Esophagus squamous epithelium (tissue), 5 donors: ENCODE measurements at regions not wholly inside any gene's neighbourhood (a gene's known extent, or its start where the extent isn't known, plus 50 kb on each side); places are given as distances from the start of the nearest gene placed in this dataset.

Experiments
- DNase-seq: peaks from one replicate; lab custom pipeline; 2025; lab: John Stamatoyannopoulos, UW
- H3K27ac ChIP-seq, 4 donors: fragments of 200-600 bp; sonication (generic); one replicate each; pipeline ENCODE4 v1.5.1; 2016 to 2019; ENCODE audit warnings: mild to moderate bottlenecking in 1 of 4
- H3K27me3 ChIP-seq, 4 donors: fragments of 200-600 bp; sonication (generic); 1 replicate in 3 of 4; 2 replicates in 1 of 4; pipeline versions ENCODE4 v1.5.1 to v1.6.0; 2017 to 2021; ENCODE audit warnings: antibody characterized with exemption in 1 of 4
- H3K36me3 ChIP-seq, 3 donors: fragments of 200-600 bp; sonication (generic); one replicate each; pipeline ENCODE4 v1.5.1; 2016 to 2019
- H3K4me1 ChIP-seq, 3 donors: fragments of 200-600 bp; sonication (generic); one replicate each; pipeline ENCODE4 v1.5.1; 2017 to 2019
- H3K4me3 ChIP-seq, 4 donors: fragments of 200-600 bp; sonication (generic); 1 replicate in 3 of 4; 2 replicates in 1 of 4; pipeline ENCODE4 v1.5.1; 2016 to 2019; ENCODE audit warnings: mild to moderate bottlenecking in 2 of 4, moderate library complexity in 1 of 4
- H3K9me3 ChIP-seq, 3 donors: fragments of 200-600 bp; sonication (generic); one replicate each; pipeline ENCODE4 v1.5.1; 2016 to 2019
- POLR2A ChIP-seq, 4 donors: fragments of 450-650 bp; IDR thresholded peaks; one replicate each; pipeline ENCODE4 v1.6.1; 2017; ENCODE audit warnings: antibody characterized with exemption in 4 of 4, mild to moderate bottlenecking in 4 of 4, moderate library complexity in 3 of 4
- WGBS, 2 donors: methylation state at CpG; one replicate each; pipeline ENCODE4 v1.1.5; 2018; 5-methylcytosine and 5-hydroxymethylcytosine counted together
- intact Hi-C: fragments of 100-400 bp; cut with DNase I; formaldehyde crosslinking; loops from one replicate; pipeline ENCODE4 v1.15.0; 2022
- TF ChIP-seq, protein P1 (sequence below), 6 experiments: fragments of 450-650 bp in 4 of 6; fragments of 200-600 bp in 2 of 6; sonication (generic) in 2 of 6; IDR thresholded peaks; one replicate each; pipeline ENCODE4 v1.5.1; 2016 to 2019; ENCODE audit warnings: antibody characterized with exemption in 6 of 6, mild to moderate bottlenecking in 4 of 6, moderate library complexity in 4 of 6
- donor health status: DM: yes; HTN: yes; CAD: no.

DNA sequence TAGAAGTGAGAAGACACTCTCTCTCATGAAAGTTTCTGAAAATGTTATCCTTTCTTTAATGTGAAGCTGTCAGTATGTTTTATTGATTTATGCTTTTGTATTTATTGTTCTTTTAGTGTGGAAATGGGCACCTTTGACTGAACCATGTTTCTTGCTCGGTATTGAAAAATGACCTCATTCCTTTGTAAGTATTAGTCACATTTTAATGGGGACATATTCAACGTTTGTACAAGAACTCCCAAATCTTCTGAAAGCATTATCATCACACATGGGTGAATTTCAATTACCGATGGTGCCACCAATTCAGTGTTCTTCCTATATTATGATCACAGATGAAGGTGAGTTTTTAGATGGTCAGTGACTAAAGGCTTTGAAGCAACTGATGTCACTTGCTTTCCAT is 371.8 kb upstream of the GCFC2 start:
- 30 to 37% methylated on average over 3 of the region's 3 CpGs for WGBS, 2 donors
- no peaks in the 10 kb centered on the region for H3K27me3 ChIP-seq

DNA sequence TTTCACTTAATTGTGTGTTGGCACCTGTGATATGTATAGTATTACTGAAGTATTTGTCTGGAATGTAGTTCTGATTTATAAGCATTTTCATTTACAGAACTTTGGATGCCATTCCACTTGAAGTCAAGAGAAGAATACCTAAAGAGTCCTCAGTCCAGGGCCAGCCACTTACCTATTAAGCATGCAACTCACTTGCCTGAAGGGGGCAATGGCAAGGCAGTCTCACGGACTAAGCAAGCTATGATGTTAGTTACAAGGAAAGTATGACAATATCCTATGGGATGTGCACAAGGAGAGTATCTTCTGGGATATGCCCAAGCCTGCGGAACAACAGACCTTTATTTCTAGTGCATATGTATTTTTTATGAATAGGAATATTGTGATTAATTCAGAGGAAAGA is 369.4 kb upstream of the GCFC2 start:
- TF ChIP-seq, protein P1, sequence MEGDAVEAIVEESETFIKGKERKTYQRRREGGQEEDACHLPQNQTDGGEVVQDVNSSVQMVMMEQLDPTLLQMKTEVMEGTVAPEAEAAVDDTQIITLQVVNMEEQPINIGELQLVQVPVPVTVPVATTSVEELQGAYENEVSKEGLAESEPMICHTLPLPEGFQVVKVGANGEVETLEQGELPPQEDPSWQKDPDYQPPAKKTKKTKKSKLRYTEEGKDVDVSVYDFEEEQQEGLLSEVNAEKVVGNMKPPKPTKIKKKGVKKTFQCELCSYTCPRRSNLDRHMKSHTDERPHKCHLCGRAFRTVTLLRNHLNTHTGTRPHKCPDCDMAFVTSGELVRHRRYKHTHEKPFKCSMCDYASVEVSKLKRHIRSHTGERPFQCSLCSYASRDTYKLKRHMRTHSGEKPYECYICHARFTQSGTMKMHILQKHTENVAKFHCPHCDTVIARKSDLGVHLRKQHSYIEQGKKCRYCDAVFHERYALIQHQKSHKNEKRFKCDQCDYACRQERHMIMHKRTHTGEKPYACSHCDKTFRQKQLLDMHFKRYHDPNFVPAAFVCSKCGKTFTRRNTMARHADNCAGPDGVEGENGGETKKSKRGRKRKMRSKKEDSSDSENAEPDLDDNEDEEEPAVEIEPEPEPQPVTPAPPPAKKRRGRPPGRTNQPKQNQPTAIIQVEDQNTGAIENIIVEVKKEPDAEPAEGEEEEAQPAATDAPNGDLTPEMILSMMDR (IDR thresholded peaks at IDR 0.05) = no peak
- TF ChIP-seq POLR2A (IDR thresholded peaks at IDR 0.05) = no peak
- intact Hi-C loops = no loop called here
- WGBS, 2 donors = 36 to 40% methylated on average over 2 of the region's 2 CpGs
- DNase-seq = no peak
- H3K4me3 ChIP-seq = no peak overlapping the region
- no peaks in the 10 kb centered on the region for H3K9me3 ChIP-seq
- H3K36me3 ChIP-seq = no peaks in the 10 kb centered on the region
- H3K27ac ChIP-seq = no peak overlapping the region
- H3K4me1 ChIP-seq = no peaks in the 10 kb centered on the region
- H3K27me3 ChIP-seq = no peaks in the 10 kb centered on the region

More for the DNA sequence above, 371.8 kb upstream of the GCFC2 start:
- H3K9me3 ChIP-seq = no peaks in the 10 kb centered on the region
- no peak for DNase-seq
- no peak overlapping the region for H3K4me3 ChIP-seq
- H3K27ac ChIP-seq = no peak overlapping the region
- no peak for TF ChIP-seq POLR2A (IDR thresholded peaks at IDR 0.05)
- TF ChIP-seq, protein P1 (IDR thresholded peaks at IDR 0.05) = no peak
- H3K4me1 ChIP-seq = no peaks in the 10 kb centered on the region
- intact Hi-C loops = no loop called here
- no peaks in the 10 kb centered on the region for H3K36me3 ChIP-seq

DNA sequence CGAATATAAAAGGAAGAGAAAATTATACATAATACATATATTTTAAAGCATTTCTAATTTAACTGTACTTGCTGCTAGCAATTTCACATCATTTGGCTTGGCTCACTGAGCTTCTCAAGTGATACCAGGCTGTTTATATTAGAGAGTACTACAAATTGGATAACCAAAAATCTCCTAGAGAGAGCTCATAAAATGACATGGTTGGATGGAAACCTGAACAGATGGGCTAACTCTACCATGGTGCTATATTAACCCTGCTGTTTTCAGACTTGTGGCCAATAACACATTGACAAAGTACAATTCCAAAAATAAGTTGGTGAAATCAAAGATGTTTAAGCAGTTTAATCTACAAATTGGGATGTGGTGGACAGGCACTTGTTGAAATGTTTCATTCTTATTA is 364.4 kb upstream of the GCFC2 start:
- TF ChIP-seq, protein P1 (IDR thresholded peaks at IDR 0.05) = no peak
- no peak for TF ChIP-seq POLR2A (IDR thresholded peaks at IDR 0.05)
- DNase-seq = no peak
- 60 to 90% methylated on average over 1 of the region's 1 CpG for WGBS, 2 donors
- Histone ChIP-seq H3K36me3 (no peaks in the 10 kb centered on the region), H3K4me3 (no peak overlapping the region), H3K9me3 (no peaks in the 10 kb centered on the region), H3K4me1 (no peaks in the 10 kb centered on the region), H3K27me3 (no peaks in the 10 kb centered on the region), H3K27ac (no peak overlapping the region)
- intact Hi-C loops = no loop called here

DNA sequence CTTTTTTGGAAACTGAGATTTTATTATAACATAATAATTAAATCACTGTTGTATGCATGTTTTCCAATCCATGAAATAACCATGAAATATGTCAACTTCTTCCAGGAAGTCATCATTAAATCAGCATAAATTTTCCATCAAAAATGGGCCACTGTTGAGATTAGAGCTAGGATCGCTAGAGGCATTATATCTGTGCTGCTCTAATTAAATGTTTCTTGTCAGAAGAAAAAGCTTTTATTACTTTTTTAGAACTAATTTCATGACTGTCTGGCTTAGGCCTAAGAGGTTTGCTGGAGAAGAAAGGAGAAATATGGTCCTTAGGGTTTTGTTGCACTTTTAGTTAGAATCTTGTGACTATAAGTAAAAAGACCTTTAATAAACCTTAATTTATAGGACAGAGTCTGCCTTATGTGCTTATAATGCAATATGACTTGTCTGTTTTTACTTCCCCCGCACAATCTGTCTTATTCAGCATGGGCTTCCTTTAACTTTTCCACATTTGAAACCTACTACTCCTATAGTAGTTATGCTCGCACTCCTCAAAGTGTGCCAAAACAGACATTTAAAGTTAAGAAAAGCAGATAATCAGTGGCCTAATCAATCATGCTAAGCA is 363.4 kb upstream of the GCFC2 start:
- Histone ChIP-seq H3K36me3 (no peaks in the 10 kb centered on the region), H3K9me3 (no peaks in the 10 kb centered on the region), H3K27ac (no peak overlapping the region), H3K4me1 (no peaks in the 10 kb centered on the region), H3K27me3 (no peaks in the 10 kb centered on the region), H3K4me3 (no peak overlapping the region)
- intact Hi-C loops = no loop called here
- no peak for DNase-seq
- TF ChIP-seq, protein P1 (IDR thresholded peaks at IDR 0.05) = no peak
- TF ChIP-seq POLR2A (IDR thresholded peaks at IDR 0.05) = no peak
- WGBS, 2 donors = 83 to 89% methylated on average over 3 of the region's 3 CpGs

DNA sequence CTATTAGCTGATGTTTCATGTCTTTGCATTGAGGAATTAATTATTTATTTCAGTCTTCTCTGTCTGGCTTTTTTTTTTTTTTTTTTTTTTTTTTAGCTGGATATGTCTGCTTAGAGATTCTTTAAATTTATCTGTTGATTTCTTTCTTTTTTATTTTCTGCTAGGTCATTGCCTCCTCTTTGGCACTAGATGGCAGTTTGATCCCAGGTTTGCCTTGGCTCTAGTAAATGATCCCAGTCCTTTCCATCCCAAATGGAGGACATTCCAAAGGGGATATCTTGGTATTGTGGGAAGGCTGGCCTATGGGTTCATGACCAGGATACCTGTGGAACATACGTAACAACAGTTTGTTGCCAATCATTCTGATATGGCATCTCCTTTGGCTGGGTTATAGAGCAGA is 339.5 kb upstream of the GCFC2 start:
- no peaks in the 10 kb centered on the region for H3K9me3 ChIP-seq
- no peak for TF ChIP-seq POLR2A (IDR thresholded peaks at IDR 0.05)
- TF ChIP-seq, protein P1 (IDR thresholded peaks at IDR 0.05) = no peak
- no peak overlapping the region for H3K27ac ChIP-seq
- 86 to 100% methylated on average over 1 of the region's 1 CpG for WGBS, 2 donors
- intact Hi-C loops = no loop called here
- H3K36me3 ChIP-seq = no peaks in the 10 kb centered on the region
- DNase-seq = no peak
- H3K27me3 ChIP-seq = no peaks in the 10 kb centered on the region
- no peak overlapping the region for H3K4me3 ChIP-seq
- H3K4me1 ChIP-seq = no peaks in the 10 kb centered on the region
